HUES64 (cell line): ENCODE measurements at regions not wholly inside any gene's neighbourhood (a gene's known extent, or its start where the extent isn't known, plus 50 kb on each side); places are given as distances from the start of the nearest gene placed in this dataset.
"Not testable (repeated sequence)": the region's sequence is repeated elsewhere in the genome, so short reads cannot be mapped to it uniquely, and the experiment has no call there.

Experiments used
- H3K27ac ChIP-seq: 2 replicates; pipeline ENCODE4 v1.7.0; 2013; ENCODE audit warnings: low read depth, low read length, inconsistent platforms
- H3K27me3 ChIP-seq: 2 replicates; pipeline ENCODE4 v1.6.1; 2013; ENCODE audit warnings: mild to moderate bottlenecking, low read length; ENCODE audit not compliant: insufficient read depth
- H3K36me3 ChIP-seq: 2 replicates; pipeline ENCODE4 v1.6.1; 2013; ENCODE audit warnings: mild to moderate bottlenecking, low read length; ENCODE audit not compliant: insufficient read depth
- H3K4me1 ChIP-seq: 2 replicates; pipeline ENCODE4 v1.6.1; 2013; ENCODE audit warnings: mild to moderate bottlenecking, low read length, moderate library complexity; ENCODE audit not compliant: insufficient read depth
- H3K4me3 ChIP-seq: 2 replicates; pipeline ENCODE4 v1.5.1; 2013; ENCODE audit warnings: mild to moderate bottlenecking, low read length, moderate library complexity
- H3K9ac ChIP-seq: 2 replicates; pipeline ENCODE4 v1.6.1; 2013; ENCODE audit warnings: mild to moderate bottlenecking, low read depth, low read length
- H3K9me3 ChIP-seq: 2 replicates; pipeline ENCODE4 v1.6.1; 2013; ENCODE audit warnings: low read depth, low read length; ENCODE audit not compliant: insufficient read depth
- whole genome bisulfite sequencing: fragments of 150-250, 120-280 bp; methylation state at CpG from one replicate; pipeline ENCODE4 v1.1.7; 2013; ENCODE audit warnings: missing lambda C conversion rate; 5-methylcytosine and 5-hydroxymethylcytosine counted together

GRCh38 chr17:5962371-5962770, 107.8 kb upstream of the WSCD1 start:
- Histone ChIP-seq H3K4me1 (peaks cover 5% of the 10 kb centered on the region; the same call in 1 of the 2 replicates), H3K36me3 (no peaks in the 10 kb centered on the region), H3K9me3 (no peaks in the 10 kb centered on the region), H3K4me3 (no peak overlapping the region), H3K27ac (no peak overlapping the region), H3K9ac (no peak overlapping the region), H3K27me3 (no peaks in the 10 kb centered on the region)
- WGBS, result 93% methylated on average over 4 of the region's 4 CpGs

GRCh38 chr17:5971969-5972368, 98.2 kb upstream of the WSCD1 start:
- Histone ChIP-seq H3K27me3 (no peaks in the 10 kb centered on the region), H3K9me3 (peaks cover 9% of the 10 kb centered on the region; the same call in 1 of the 2 replicates), H3K27ac (no peak overlapping the region), H3K4me3 (no peak overlapping the region), H3K36me3 (no peaks in the 10 kb centered on the region), H3K9ac (no peak overlapping the region), H3K4me1 (no peaks in the 10 kb centered on the region)
- WGBS, result 70% methylated on average over 1 of the region's 1 CpG

GRCh38 chr17:5973410-5973809, 96.8 kb upstream of the WSCD1 start:
- H3K9me3 ChIP-seq, result peaks cover 9% of the 10 kb centered on the region; the same call in 1 of the 2 replicates
- no peaks in the 10 kb centered on the region for H3K36me3 ChIP-seq
- 89% methylated on average over 3 of the region's 3 CpGs for WGBS
- H3K9ac ChIP-seq, result no peak overlapping the region
- H3K4me1 ChIP-seq, result no peaks in the 10 kb centered on the region
- no peak overlapping the region for H3K27ac ChIP-seq
- no peak overlapping the region for H3K4me3 ChIP-seq
- H3K27me3 ChIP-seq, result no peaks in the 10 kb centered on the region

GRCh38 chr17:5975661-5976060, 94.5 kb upstream of the WSCD1 start:
- H3K9ac ChIP-seq, result no peak overlapping the region

GRCh38 chr17:5976251-5976650, 93.9 kb upstream of the WSCD1 start:
- Histone ChIP-seq H3K27me3 (no peaks in the 10 kb centered on the region), H3K9ac (no peak overlapping the region), H3K9me3 (peaks cover 9% of the 10 kb centered on the region; the same call in 1 of the 2 replicates), H3K4me1 (no peaks in the 10 kb centered on the region), H3K36me3 (no peaks in the 10 kb centered on the region), H3K27ac (no peak overlapping the region), H3K4me3 (no peak overlapping the region)
- WGBS, result 91% methylated on average over 6 of the region's 6 CpGs

More at GRCh38 chr17:5975661-5976060, 94.5 kb upstream of the WSCD1 start:
- Histone ChIP-seq H3K4me3 (no peak overlapping the region), H3K9me3 (peaks cover 9% of the 10 kb centered on the region; the same call in 1 of the 2 replicates), H3K27me3 (no peaks in the 10 kb centered on the region), H3K4me1 (no peaks in the 10 kb centered on the region), H3K36me3 (no peaks in the 10 kb centered on the region), H3K27ac (no peak overlapping the region)
- 87% methylated on average over 3 of the region's 3 CpGs for WGBS

- 90% methylated on average over 7 of the region's 7 CpGs for WGBS
- Histone ChIP-seq H3K9me3 (peaks cover 2% of the 10 kb centered on the region; the same call in 1 of the 2 replicates), H3K4me1 (no peaks in the 10 kb centered on the region), H3K27me3 (no peaks in the 10 kb centered on the region), H3K36me3 (no peaks in the 10 kb centered on the region), H3K4me3 (no peak overlapping the region), H3K9ac (no peak overlapping the region), H3K27ac (no peak overlapping the region)
Observed at GRCh38 chr17:5978496-5978895, 91.7 kb upstream of the WSCD1 start.

GRCh38 chr17:5980941-5981340, 89.2 kb upstream of the WSCD1 start:
- WGBS, result 94% methylated on average over 6 of the region's 6 CpGs
- no peaks in the 10 kb centered on the region for H3K27me3 ChIP-seq
- no peaks in the 10 kb centered on the region for H3K4me1 ChIP-seq
- no peak overlapping the region for H3K27ac ChIP-seq
- H3K36me3 ChIP-seq, result no peaks in the 10 kb centered on the region
- no peaks in the 10 kb centered on the region for H3K9me3 ChIP-seq
- no peak overlapping the region for H3K4me3 ChIP-seq
- H3K9ac ChIP-seq, result no peak overlapping the region

GRCh38 chr17:5986644-5987043, 83.5 kb upstream of the WSCD1 start:
- H3K4me3 ChIP-seq, result no peak overlapping the region
- H3K36me3 ChIP-seq, result no peaks in the 10 kb centered on the region
- H3K4me1 ChIP-seq, result no peaks in the 10 kb centered on the region
- 91% methylated on average over 2 of the region's 2 CpGs for WGBS
- no peaks in the 10 kb centered on the region for H3K9me3 ChIP-seq
- no peaks in the 10 kb centered on the region for H3K27me3 ChIP-seq
- H3K27ac ChIP-seq, result no peak overlapping the region
- no peak overlapping the region for H3K9ac ChIP-seq

- no peaks in the 10 kb centered on the region for H3K27me3 ChIP-seq
- no peaks in the 10 kb centered on the region for H3K36me3 ChIP-seq
- H3K9ac ChIP-seq, result no peak overlapping the region
- H3K27ac ChIP-seq, result no peak overlapping the region
- 94% methylated on average over 4 of the region's 4 CpGs for WGBS
- H3K4me3 ChIP-seq, result no peak overlapping the region
- H3K9me3 ChIP-seq, result no peaks in the 10 kb centered on the region
- H3K4me1 ChIP-seq, result no peaks in the 10 kb centered on the region
Observed at GRCh38 chr17:6000426-6000825, 69.8 kb upstream of the WSCD1 start.

- H3K4me3 ChIP-seq, H3K9me3 ChIP-seq, H3K9ac ChIP-seq, H3K36me3 ChIP-seq, H3K4me1 ChIP-seq, H3K27me3 ChIP-seq, H3K27ac ChIP-seq: not testable (repeated sequence)
- 88% methylated on average over 6 of the region's 6 CpGs for WGBS
Observed at GRCh38 chr17:6003221-6003620, 67.0 kb upstream of the WSCD1 start.

- H3K4me3 ChIP-seq, result no peak overlapping the region
Observed at GRCh38 chr17:6005939-6006338, 64.2 kb upstream of the WSCD1 start.

GRCh38 chr17:6011206-6011605, 59.0 kb upstream of the WSCD1 start:
- no peaks in the 10 kb centered on the region for H3K9me3 ChIP-seq

More at GRCh38 chr17:6005939-6006338, 64.2 kb upstream of the WSCD1 start:
- no peak overlapping the region for H3K27ac ChIP-seq
- no peaks in the 10 kb centered on the region for H3K9me3 ChIP-seq
- H3K27me3 ChIP-seq, result no peaks in the 10 kb centered on the region
- H3K9ac ChIP-seq, result no peak overlapping the region
- H3K36me3 ChIP-seq, result no peaks in the 10 kb centered on the region
- 81% methylated on average over 6 of the region's 6 CpGs for WGBS
- H3K4me1 ChIP-seq, result no peaks in the 10 kb centered on the region

More at GRCh38 chr17:6011206-6011605, 59.0 kb upstream of the WSCD1 start:
- Histone ChIP-seq H3K27ac (no peak overlapping the region), H3K9ac (no peak overlapping the region), H3K27me3 (no peaks in the 10 kb centered on the region), H3K4me3 (no peak overlapping the region), H3K4me1 (no peaks in the 10 kb centered on the region), H3K36me3 (no peaks in the 10 kb centered on the region)
- WGBS, result 77% methylated on average over 1 of the region's 1 CpG
